ENCODE measurements at regions not wholly inside any gene's neighbourhood (a gene's known extent, or its start where the extent isn't known, plus 50 kb on each side); places are given as distances from the start of the nearest gene placed in this dataset.

DNA sequence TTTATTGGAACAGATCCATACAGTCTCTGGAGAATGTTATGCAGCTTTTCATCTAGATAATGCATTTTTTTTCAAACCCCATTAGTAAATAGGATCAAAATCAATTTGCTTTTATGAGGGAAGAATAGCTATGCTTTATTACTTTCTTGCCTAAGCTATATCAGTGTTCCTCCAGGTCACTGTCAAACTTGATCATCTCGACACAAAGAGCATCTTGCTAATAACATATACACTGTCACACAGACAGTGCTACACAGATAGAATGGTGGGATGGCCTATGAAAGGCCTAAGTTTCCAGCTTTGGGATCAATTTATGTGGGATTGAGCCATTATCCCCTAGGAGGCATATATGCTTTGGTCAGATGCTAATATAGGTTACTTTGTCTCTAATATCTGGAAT is 862.9 kb upstream of the SPRY2 start:
- 0% methylated on average over 1 of the region's 1 CpG for WGBS (ENCODE audit: insufficient coverage, insufficient replicate concordance, low lambda C conversion rate, missing lambda C conversion rate)
- H3K4me1 ChIP-seq (ENCODE audit: control insufficient read depth, insufficient read depth, low read length), result no peaks in the 10 kb centered on the region
- in situ Hi-C loops (cut with MboI), result no loop called here
- TF ChIP-seq JUNB (IDR thresholded peaks at IDR 0.05), result no peak
- ATAC-seq (no peak), FAIRE-seq (no peak), DNase-seq (ENCODE audit: low read depth, low spot score) (no peak)
- no peak overlapping the region for H3K4me3 ChIP-seq
- H3K27ac ChIP-seq (ENCODE audit: control insufficient read depth, insufficient read depth), result no peak overlapping the region
- no peaks in the 10 kb centered on the region for H3K79me2 ChIP-seq (ENCODE audit: control insufficient read depth, insufficient read depth, low read length)
- H3K36me3 ChIP-seq (ENCODE audit: control insufficient read depth in 2 of 2, insufficient read depth in 2 of 2, low read length in 1 of 2), result no peaks in the 10 kb centered on the region
- H3K9ac ChIP-seq (ENCODE audit: control insufficient read depth, insufficient read depth, low read length), result no peak overlapping the region
- ChIA-PET POLR2A (no interaction called here), RAD21 (ENCODE audit: unreplicated experiment) (interaction anchor here (1.2 kb wide), 1 partner anchor 33 kb away, joined by 3 read pairs; no protein-coding TSS in a partner anchor), CTCF (interaction anchor here (1.0 kb wide), 2 partner anchors 33 to 502 kb away, joined by 3 read pairs; no protein-coding TSS in a partner anchor), SMC1A (ENCODE audit: uncharacterized antibody, unreplicated experiment) (interaction anchor here (0.7 to 0.9 kb wide), 2 partner anchors 33 to 39 kb away, joined by 3 read pairs; no protein-coding TSS in a partner anchor)
- no peak overlapping the region for H2AFZ ChIP-seq (ENCODE audit: control insufficient read depth, low read depth, low read length)
- H3K27me3 ChIP-seq (replicated peaks in 1 of 2; ENCODE audit: control insufficient read depth in 2 of 2, insufficient read depth in 2 of 2, low read length in 1 of 2), result no peaks in the 10 kb centered on the region
- H4K20me1 ChIP-seq (ENCODE audit: control insufficient read depth, insufficient read depth), result no peaks in the 10 kb centered on the region
- intact Hi-C loops (cut with micrococcal nuclease; ENCODE audit: unreplicated experiment), result no loop called here
- no peaks in the 10 kb centered on the region for H3K9me3 ChIP-seq (replicated peaks; ENCODE audit: control insufficient read depth, insufficient read depth, low read length)
- BruUV-seq (replicated peaks), result no TSS peak
- no peak overlapping the region for H3K4me2 ChIP-seq (ENCODE audit: control insufficient read depth, insufficient read depth)

DNA sequence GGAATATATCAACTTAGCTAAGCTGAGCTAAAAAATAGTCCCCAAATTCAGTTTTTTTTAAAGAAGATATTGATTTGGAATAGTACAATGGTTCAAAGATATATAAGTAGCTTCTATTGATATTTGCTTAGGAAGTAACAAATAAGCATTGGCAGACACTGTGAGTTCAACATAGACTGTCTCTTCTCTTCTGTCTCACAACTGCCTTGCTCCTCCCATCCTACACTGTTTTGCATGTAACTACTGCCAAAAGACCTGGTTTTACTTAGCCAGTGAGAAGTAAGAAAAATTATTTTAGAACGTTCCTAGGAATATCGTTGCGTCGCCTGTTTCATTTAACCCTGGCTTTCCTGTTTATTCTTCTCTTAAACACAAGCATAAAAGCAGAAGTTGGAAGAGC is 859.0 kb upstream of the SPRY2 start:
- in situ Hi-C loops (cut with MboI), result no loop called here
- TF ChIP-seq NFYA (IDR thresholded peaks at IDR 0.05; ENCODE audit: borderline replicate concordance, low read depth, low read length) (no peak), HCFC1 (IDR thresholded peaks at IDR 0.05; ENCODE audit: low read length) (no peak), LARP7 (IDR thresholded peaks at IDR 0.05) (no peak), MYC (IDR thresholded peaks at IDR 0.05; ENCODE audit: insufficient read depth, insufficient read length, insufficient replicate concordance, low read length, severe bottlenecking) (no peak), RELA (IDR thresholded peaks at IDR 0.05; ENCODE audit: borderline replicate concordance, partially characterized antibody) (no peak), SPI1 (IDR thresholded peaks at IDR 0.05; ENCODE audit: borderline replicate concordance, insufficient read depth, low read depth, low read length) (no peak), EP300 (IDR thresholded peaks at IDR 0.05; ENCODE audit: borderline replicate concordance in 1 of 2, control insufficient read depth in 1 of 2, low read depth in 2 of 2, low read length in 2 of 2) (no peak), MEF2B (IDR thresholded peaks at IDR 0.05; ENCODE audit: partially characterized antibody, poor library complexity, severe bottlenecking) (no peak)
- TF ChIP-seq, protein P1, sequence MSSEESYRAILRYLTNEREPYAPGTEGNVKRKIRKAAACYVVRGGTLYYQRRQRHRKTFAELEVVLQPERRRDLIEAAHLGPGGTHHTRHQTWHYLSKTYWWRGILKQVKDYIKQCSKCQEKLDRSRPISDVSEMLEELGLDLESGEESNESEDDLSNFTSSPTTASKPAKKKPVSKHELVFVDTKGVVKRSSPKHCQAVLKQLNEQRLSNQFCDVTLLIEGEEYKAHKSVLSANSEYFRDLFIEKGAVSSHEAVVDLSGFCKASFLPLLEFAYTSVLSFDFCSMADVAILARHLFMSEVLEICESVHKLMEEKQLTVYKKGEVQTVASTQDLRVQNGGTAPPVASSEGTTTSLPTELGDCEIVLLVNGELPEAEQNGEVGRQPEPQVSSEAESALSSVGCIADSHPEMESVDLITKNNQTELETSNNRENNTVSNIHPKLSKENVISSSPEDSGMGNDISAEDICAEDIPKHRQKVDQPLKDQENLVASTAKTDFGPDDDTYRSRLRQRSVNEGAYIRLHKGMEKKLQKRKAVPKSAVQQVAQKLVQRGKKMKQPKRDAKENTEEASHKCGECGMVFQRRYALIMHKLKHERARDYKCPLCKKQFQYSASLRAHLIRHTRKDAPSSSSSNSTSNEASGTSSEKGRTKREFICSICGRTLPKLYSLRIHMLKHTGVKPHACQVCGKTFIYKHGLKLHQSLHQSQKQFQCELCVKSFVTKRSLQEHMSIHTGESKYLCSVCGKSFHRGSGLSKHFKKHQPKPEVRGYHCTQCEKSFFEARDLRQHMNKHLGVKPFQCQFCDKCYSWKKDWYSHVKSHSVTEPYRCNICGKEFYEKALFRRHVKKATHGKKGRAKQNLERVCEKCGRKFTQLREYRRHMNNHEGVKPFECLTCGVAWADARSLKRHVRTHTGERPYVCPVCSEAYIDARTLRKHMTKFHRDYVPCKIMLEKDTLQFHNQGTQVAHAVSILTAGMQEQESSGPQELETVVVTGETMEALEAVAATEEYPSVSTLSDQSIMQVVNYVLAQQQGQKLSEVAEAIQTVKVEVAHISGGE (CRISPR knock-in tag; IDR thresholded peaks at IDR 0.05), result no peak
- TF ChIP-seq, protein P2, sequence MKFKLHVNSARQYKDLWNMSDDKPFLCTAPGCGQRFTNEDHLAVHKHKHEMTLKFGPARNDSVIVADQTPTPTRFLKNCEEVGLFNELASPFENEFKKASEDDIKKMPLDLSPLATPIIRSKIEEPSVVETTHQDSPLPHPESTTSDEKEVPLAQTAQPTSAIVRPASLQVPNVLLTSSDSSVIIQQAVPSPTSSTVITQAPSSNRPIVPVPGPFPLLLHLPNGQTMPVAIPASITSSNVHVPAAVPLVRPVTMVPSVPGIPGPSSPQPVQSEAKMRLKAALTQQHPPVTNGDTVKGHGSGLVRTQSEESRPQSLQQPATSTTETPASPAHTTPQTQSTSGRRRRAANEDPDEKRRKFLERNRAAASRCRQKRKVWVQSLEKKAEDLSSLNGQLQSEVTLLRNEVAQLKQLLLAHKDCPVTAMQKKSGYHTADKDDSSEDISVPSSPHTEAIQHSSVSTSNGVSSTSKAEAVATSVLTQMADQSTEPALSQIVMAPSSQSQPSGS (IDR thresholded peaks at IDR 0.05; ENCODE audit: low read length), result no peak
- TF ChIP-seq, protein P3, sequence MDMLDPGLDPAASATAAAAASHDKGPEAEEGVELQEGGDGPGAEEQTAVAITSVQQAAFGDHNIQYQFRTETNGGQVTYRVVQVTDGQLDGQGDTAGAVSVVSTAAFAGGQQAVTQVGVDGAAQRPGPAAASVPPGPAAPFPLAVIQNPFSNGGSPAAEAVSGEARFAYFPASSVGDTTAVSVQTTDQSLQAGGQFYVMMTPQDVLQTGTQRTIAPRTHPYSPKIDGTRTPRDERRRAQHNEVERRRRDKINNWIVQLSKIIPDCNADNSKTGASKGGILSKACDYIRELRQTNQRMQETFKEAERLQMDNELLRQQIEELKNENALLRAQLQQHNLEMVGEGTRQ (IDR thresholded peaks at IDR 0.05; ENCODE audit: borderline replicate concordance, low read depth, low read length), result no peak

More for the DNA sequence above, 859.0 kb upstream of the SPRY2 start:
- ATAC-seq (no peak), FAIRE-seq (no peak), DNase-seq (ENCODE audit: low read depth, low spot score) (no peak)
- WGBS (ENCODE audit: insufficient coverage, insufficient replicate concordance, low lambda C conversion rate, missing lambda C conversion rate), result 77% methylated on average over 4 of the region's 4 CpGs
- H3K79me2 ChIP-seq (ENCODE audit: control insufficient read depth, insufficient read depth, low read length), result no peaks in the 10 kb centered on the region
- no peaks in the 10 kb centered on the region for H3K9me3 ChIP-seq (replicated peaks; ENCODE audit: control insufficient read depth, insufficient read depth, low read length)
- H3K4me2 ChIP-seq (ENCODE audit: control insufficient read depth, insufficient read depth), result no peak overlapping the region
- no peaks in the 10 kb centered on the region for H4K20me1 ChIP-seq (ENCODE audit: control insufficient read depth, insufficient read depth)
- intact Hi-C loops (cut with micrococcal nuclease; ENCODE audit: unreplicated experiment), result no loop called here
- no peak overlapping the region for H3K9ac ChIP-seq (ENCODE audit: control insufficient read depth, insufficient read depth, low read length)
- ChIA-PET POLR2A (no interaction called here), SMC1A (ENCODE audit: uncharacterized antibody, unreplicated experiment) (interaction anchor here (1.0 kb wide), 1 partner anchor 10 kb away, joined by 4 read pairs; no protein-coding TSS in a partner anchor), RAD21 (ENCODE audit: unreplicated experiment) (no interaction called here), CTCF (interaction anchor here (0.6 kb wide), 1 partner anchor 9 kb away, joined by 3 read pairs; no protein-coding TSS in a partner anchor)
- no peak overlapping the region for H2AFZ ChIP-seq (ENCODE audit: control insufficient read depth, low read depth, low read length)
- no peak overlapping the region for H3K27ac ChIP-seq (ENCODE audit: control insufficient read depth, insufficient read depth)
- H3K27me3 ChIP-seq (replicated peaks in 1 of 2; ENCODE audit: control insufficient read depth in 2 of 2, insufficient read depth in 2 of 2, low read length in 1 of 2), result no peaks in the 10 kb centered on the region
- BruUV-seq (replicated peaks), result no TSS peak
- no peaks in the 10 kb centered on the region for H3K36me3 ChIP-seq (ENCODE audit: control insufficient read depth in 2 of 2, insufficient read depth in 2 of 2, low read length in 1 of 2)
- no peaks in the 10 kb centered on the region for H3K4me1 ChIP-seq (ENCODE audit: control insufficient read depth, insufficient read depth, low read length)
- H3K4me3 ChIP-seq, result no peak overlapping the region

Data from GM12878 (cell line).